Gastrocnemius medialis (tissue), 4 donors: ENCODE measurements at regions not wholly inside any gene's neighbourhood (a gene's known extent, or its start where the extent isn't known, plus 50 kb on each side); places are given as distances from the start of the nearest gene placed in this dataset.

ENCODE experiments used
- ATAC-seq, 2 donors: fragments of 150-250 bp; one replicate each; pipeline ENCODE4 v1.9.1; 2016
- DNase-seq, 2 donors: peaks; one replicate each; pipeline ENCODE4 v3.0.0-alpha.2; 2019
- H3K27ac ChIP-seq, 4 donors: fragments of 200-600 bp; sonication (generic); 1 replicate in 1 of 4; 2 replicates in 3 of 4; pipeline ENCODE4 v1.5.1; 2016 to 2018; ENCODE audit warnings: mild to moderate bottlenecking in 2 of 4, moderate library complexity in 1 of 4
- H3K27me3 ChIP-seq, 3 donors: fragments of 200-600 bp; sonication (generic) in 2 of 3; 1 replicate in 1 of 3; 2 replicates in 2 of 3; pipeline versions ENCODE4 v1.5.1 to v1.6.0; 2016 to 2019; ENCODE audit warnings: mild to moderate bottlenecking in 1 of 3, moderate library complexity in 1 of 3
- H3K36me3 ChIP-seq, 2 donors: fragments of 200-600 bp; sonication (generic) in 1 of 2; one replicate each; pipeline ENCODE4 v1.5.1; 2017 to 2018
- H3K4me1 ChIP-seq, 2 donors: fragments of 200-600 bp; sonication (generic) in 1 of 2; one replicate each; pipeline ENCODE4 v1.5.1; 2016 to 2017; ENCODE audit warnings: mild to moderate bottlenecking in 2 of 2
- H3K4me3 ChIP-seq, 4 donors: fragments of 200-600 bp; sonication (generic) in 3 of 4; 1 replicate in 1 of 4; 2 replicates in 3 of 4; pipeline ENCODE4 v1.5.1; 2016 to 2019; ENCODE audit warnings: mild to moderate bottlenecking in 2 of 4
- H3K9me3 ChIP-seq, 3 donors: fragments of 200-600 bp; sonication (generic) in 2 of 3; 1 replicate in 1 of 3; 2 replicates in 2 of 3; pipeline ENCODE4 v1.5.1; 2016 to 2019
- POLR2A ChIP-seq, 2 donors: fragments of 450-650 bp; IDR thresholded peaks; one replicate each; pipeline ENCODE4 v1.6.1; 2017; ENCODE audit warnings: antibody characterized with exemption in 2 of 2, mild to moderate bottlenecking in 2 of 2, moderate library complexity in 2 of 2
- in situ Hi-C, 4 donors: fragments of 200-750 bp; cut with MboI; loops; one replicate each; pipeline versions ENCODE4 v1.15.0 to v1.8.0; 2017; ENCODE audit warnings: low sequenced_read_pairs in 4 of 4
- intact Hi-C: fragments of 100-400 bp; cut with DNase I; formaldehyde crosslinking; loops from one replicate; pipeline ENCODE4 v1.15.1; 2023; ENCODE audit warnings: low total_unique reads
- TF ChIP-seq, protein P1 (sequence below), 5 experiments: fragments of 450-650 bp in 3 of 5; fragments of 200-600 bp in 2 of 5; sonication (generic) in 2 of 5; IDR thresholded peaks in 4 of 5; conservative IDR thresholded peaks in 1 of 5; 1 replicate in 4 of 5; 2 replicates in 1 of 5; pipeline ENCODE4 v1.5.1; 2016 to 2019; ENCODE audit warnings: antibody characterized with exemption in 5 of 5, mild to moderate bottlenecking in 3 of 5, moderate library complexity in 3 of 5

DNA sequence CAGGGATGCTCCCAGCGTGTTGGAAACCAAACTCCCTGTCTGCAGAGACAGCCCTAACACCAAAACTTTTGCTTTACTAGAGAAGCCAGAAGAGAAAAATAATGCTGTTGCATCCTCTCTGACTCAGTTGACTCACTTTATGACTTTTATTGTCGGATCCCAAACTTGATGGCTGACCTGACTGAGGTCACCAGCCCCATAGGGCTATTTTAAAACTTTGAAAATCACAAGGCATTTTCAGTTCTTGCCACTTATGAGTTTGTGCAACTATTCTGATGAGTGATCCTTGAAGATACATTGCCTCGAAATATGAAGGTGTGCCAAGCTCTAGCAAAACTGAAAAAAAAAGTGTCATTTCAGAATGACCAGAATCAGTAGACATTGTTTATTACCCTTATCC lies 320.2 kb downstream of the DLEU7 start:
- Histone ChIP-seq H3K27me3 (no peaks in the 10 kb centered on the region), H3K4me1 (peaks cover 58 to 68% of the 10 kb centered on the region in 2 donors), H3K9me3 (no peaks in the 10 kb centered on the region), H3K27ac (peak overlapping the region in 2 of 4 donors; percentile 73 to 81), H3K4me3 (no peak overlapping the region), H3K36me3 (no peaks in the 10 kb centered on the region)
- no peak for TF ChIP-seq POLR2A (IDR thresholded peaks at IDR 0.05)
- TF ChIP-seq, protein P1, sequence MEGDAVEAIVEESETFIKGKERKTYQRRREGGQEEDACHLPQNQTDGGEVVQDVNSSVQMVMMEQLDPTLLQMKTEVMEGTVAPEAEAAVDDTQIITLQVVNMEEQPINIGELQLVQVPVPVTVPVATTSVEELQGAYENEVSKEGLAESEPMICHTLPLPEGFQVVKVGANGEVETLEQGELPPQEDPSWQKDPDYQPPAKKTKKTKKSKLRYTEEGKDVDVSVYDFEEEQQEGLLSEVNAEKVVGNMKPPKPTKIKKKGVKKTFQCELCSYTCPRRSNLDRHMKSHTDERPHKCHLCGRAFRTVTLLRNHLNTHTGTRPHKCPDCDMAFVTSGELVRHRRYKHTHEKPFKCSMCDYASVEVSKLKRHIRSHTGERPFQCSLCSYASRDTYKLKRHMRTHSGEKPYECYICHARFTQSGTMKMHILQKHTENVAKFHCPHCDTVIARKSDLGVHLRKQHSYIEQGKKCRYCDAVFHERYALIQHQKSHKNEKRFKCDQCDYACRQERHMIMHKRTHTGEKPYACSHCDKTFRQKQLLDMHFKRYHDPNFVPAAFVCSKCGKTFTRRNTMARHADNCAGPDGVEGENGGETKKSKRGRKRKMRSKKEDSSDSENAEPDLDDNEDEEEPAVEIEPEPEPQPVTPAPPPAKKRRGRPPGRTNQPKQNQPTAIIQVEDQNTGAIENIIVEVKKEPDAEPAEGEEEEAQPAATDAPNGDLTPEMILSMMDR (IDR thresholded peaks at IDR 0.05 in 4 of 5, conservative IDR thresholded peaks at IDR 0.05 in 1 of 5), result no peak
- intact Hi-C loops (no loop called here), in situ Hi-C loops (loop anchor here in 3 of 4 donors (5.0 to 10.0 kb wide), 5 partner anchors 46 to 539 kb away; partner anchors contain the start of gene TRIM13 (in 2 of the 3))
- no peak for ATAC-seq
- no peak for DNase-seq

DNA sequence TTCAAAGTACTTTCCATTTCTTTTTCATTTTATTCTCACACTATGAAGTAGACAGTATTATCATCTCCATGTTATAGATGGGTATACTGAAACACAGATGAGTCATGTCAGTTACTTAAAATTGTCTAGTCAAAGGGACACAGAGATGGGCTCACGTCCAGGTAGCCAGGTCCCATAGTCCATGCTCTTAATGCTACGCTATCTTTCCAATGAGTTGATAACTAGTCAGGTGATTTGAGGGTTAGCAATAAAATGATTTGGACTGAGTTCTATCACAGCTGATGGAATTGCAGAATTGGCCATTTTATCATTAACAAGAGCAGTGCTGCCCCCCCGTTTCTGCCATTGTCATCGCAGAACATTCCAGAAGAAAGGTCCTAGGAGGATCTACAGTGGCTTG lies 318.9 kb downstream of the DLEU7 start:
- DNase-seq (no peak), ATAC-seq (no peak)
- no peak overlapping the region for H3K4me3 ChIP-seq
- H3K36me3 ChIP-seq, result no peaks in the 10 kb centered on the region
- intact Hi-C loops, result no loop called here
- TF ChIP-seq, protein P1 (IDR thresholded peaks at IDR 0.05 in 4 of 5, conservative IDR thresholded peaks at IDR 0.05 in 1 of 5), result no peak
- no peak for TF ChIP-seq POLR2A (IDR thresholded peaks at IDR 0.05)
- H3K9me3 ChIP-seq, result no peaks in the 10 kb centered on the region
- in situ Hi-C loops, result loop anchor here in 3 of 4 donors (5.0 to 10.0 kb wide), 5 partner anchors 47 to 540 kb away; partner anchors contain the start of gene TRIM13 (in 2 of the 3)
- peaks cover 63 to 69% of the 10 kb centered on the region in 2 donors for H3K4me1 ChIP-seq
- no peak overlapping the region for H3K27ac ChIP-seq
- no peaks in the 10 kb centered on the region for H3K27me3 ChIP-seq

DNA sequence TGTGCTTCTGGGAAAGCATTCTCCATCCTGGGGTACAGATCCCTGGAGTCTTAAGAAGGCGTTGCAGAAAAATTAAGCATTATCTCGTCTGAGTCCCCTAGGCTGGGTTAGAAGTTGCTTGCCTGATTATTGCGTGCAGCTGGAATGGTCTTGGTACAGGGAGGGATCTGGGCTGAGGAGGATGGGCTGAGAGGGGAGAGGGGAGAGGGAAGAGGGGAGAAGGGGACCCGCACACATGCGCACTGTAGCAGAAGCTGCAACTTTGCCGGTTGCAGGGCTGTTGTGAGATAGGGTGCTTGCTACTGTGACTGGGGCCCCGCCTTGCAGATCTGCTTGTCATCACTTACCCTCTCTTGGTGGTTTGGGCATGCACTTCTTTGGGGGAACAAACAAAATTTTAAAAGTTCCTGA lies 316.8 kb downstream of the DLEU7 start:
- peaks cover 65 to 69% of the 10 kb centered on the region in 2 donors for H3K4me1 ChIP-seq
- in situ Hi-C loops (loop anchor here (10.0 to 25.0 kb wide), 6 partner anchors 139 to 542 kb away; partner anchors contain the start of gene TRIM13 (in 2 of the 4)), intact Hi-C loops (loop anchor here (2.0 to 5.0 kb wide), 4 partner anchors 98 to 874 kb away; partner anchors contain the start of gene SPRYD7)
- H3K27me3 ChIP-seq, result no peaks in the 10 kb centered on the region
- H3K36me3 ChIP-seq, result no peaks in the 10 kb centered on the region
- peak overlapping the region; percentile 81 to 91 (median 84) for H3K27ac ChIP-seq
- TF ChIP-seq POLR2A (IDR thresholded peaks at IDR 0.05), result no peak
- TF ChIP-seq, protein P1 (IDR thresholded peaks at IDR 0.05 in 4 of 5, conservative IDR thresholded peaks at IDR 0.05 in 1 of 5), result no peak
- DNase-seq, result no peak
- ATAC-seq, result no peak
- H3K9me3 ChIP-seq, result no peaks in the 10 kb centered on the region
- no peak overlapping the region for H3K4me3 ChIP-seq

DNA sequence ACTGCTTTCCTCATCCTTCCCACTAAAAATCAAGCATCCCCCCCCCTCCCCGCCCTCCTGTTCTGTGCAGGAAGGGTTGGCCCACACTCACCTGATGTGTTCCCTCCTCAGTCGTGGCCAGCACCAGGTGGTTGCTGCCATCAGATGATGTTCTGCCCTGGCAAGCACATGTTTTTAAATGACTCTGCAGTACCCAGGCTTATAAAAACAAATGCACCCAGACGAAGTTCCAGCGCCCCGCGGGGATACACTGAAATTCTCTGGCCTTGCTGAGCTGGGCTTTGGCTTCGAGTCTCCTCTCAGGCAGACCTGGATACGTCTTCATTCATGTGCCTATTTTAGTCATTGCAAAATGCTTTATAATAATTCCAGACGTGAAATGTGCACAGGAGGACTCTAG lies 316.3 kb downstream of the DLEU7 start:
- no peaks in the 10 kb centered on the region for H3K36me3 ChIP-seq
- in situ Hi-C loops (loop anchor here (10.0 to 25.0 kb wide), 6 partner anchors 140 to 542 kb away; partner anchors contain the start of gene TRIM13 (in 2 of the 4)), intact Hi-C loops (loop anchor here (2.0 to 5.0 kb wide), 4 partner anchors 98 to 875 kb away; partner anchors contain the start of gene SPRYD7)
- H3K4me1 ChIP-seq, result peaks cover 61 to 65% of the 10 kb centered on the region in 2 donors
- no peak overlapping the region for H3K4me3 ChIP-seq
- peak overlapping the region; percentile 81 to 91 (median 84) for H3K27ac ChIP-seq
- TF ChIP-seq POLR2A (IDR thresholded peaks at IDR 0.05), result no peak
- TF ChIP-seq, protein P1 (IDR thresholded peaks at IDR 0.05 in 4 of 5, conservative IDR thresholded peaks at IDR 0.05 in 1 of 5), result no peak
- peak; percentile 81 to 83 for DNase-seq
- H3K27me3 ChIP-seq, result no peaks in the 10 kb centered on the region
- no peaks in the 10 kb centered on the region for H3K9me3 ChIP-seq
- peak; percentile 49 to 74 for ATAC-seq
